Fibroblast of the aortic adventitia (primary cell): ENCODE measurements at regions not wholly inside any gene's neighbourhood (a gene's known extent, or its start where the extent isn't known, plus 50 kb on each side); places are given as distances from the start of the nearest gene placed in this dataset.

ENCODE experiments used
- DNase-seq: peaks from one replicate; pipeline ENCODE4 v3.0.0-alpha.2; 2010; ENCODE audit warnings: low read depth
- H3K4me3 ChIP-seq: 2 replicates; pipeline ENCODE4 v1.5.1; 2011; ENCODE audit warnings: low read depth, mild to moderate bottlenecking, control low read depth, low read length, moderate library complexity
- TF ChIP-seq, protein P1 (sequence below): IDR thresholded peaks from 2 replicates; pipeline ENCODE4 v1.5.1; 2011; ENCODE audit warnings: mild to moderate bottlenecking, low read length, control low read depth, inconsistent platforms; ENCODE audit not compliant: insufficient read depth

DNA sequence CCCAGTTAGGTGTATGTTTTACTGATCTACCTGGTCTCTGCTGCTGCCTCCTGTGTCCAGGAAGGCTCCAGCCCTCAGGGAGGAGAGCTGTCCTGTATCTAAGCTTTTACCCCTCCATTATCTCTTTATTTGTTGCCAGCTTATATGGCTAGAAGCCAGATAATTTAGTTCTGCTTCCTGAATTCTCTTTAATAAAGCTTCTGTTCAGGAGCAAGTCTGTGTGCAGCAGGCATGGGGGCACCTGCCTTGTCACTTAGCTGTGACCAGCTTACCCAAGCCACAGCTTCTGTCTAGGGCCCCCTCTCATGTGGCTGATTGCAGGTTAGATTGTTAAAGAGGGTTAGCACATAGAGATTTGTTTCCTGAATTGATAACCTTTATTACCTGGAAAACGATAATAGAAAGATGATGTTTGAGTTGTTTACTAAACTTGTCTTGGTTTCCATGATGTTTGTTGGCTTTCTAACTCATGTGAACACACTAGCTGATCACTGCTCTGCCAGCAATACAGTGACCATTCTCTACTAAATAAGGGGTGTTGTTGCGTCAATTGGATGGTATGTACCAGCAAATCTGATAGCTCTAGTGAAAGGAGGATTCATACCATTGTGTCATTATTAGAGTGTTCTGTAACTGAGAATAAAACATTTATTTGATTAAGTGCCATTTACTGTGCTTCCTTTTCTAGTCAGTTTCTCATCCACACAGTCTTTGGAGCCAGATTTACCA lies 189.8 kb upstream of the ANK2 start:
- no peak for DNase-seq
- H3K4me3 ChIP-seq, result no peak overlapping the region
- TF ChIP-seq, protein P1, sequence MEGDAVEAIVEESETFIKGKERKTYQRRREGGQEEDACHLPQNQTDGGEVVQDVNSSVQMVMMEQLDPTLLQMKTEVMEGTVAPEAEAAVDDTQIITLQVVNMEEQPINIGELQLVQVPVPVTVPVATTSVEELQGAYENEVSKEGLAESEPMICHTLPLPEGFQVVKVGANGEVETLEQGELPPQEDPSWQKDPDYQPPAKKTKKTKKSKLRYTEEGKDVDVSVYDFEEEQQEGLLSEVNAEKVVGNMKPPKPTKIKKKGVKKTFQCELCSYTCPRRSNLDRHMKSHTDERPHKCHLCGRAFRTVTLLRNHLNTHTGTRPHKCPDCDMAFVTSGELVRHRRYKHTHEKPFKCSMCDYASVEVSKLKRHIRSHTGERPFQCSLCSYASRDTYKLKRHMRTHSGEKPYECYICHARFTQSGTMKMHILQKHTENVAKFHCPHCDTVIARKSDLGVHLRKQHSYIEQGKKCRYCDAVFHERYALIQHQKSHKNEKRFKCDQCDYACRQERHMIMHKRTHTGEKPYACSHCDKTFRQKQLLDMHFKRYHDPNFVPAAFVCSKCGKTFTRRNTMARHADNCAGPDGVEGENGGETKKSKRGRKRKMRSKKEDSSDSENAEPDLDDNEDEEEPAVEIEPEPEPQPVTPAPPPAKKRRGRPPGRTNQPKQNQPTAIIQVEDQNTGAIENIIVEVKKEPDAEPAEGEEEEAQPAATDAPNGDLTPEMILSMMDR, result no peak

DNA sequence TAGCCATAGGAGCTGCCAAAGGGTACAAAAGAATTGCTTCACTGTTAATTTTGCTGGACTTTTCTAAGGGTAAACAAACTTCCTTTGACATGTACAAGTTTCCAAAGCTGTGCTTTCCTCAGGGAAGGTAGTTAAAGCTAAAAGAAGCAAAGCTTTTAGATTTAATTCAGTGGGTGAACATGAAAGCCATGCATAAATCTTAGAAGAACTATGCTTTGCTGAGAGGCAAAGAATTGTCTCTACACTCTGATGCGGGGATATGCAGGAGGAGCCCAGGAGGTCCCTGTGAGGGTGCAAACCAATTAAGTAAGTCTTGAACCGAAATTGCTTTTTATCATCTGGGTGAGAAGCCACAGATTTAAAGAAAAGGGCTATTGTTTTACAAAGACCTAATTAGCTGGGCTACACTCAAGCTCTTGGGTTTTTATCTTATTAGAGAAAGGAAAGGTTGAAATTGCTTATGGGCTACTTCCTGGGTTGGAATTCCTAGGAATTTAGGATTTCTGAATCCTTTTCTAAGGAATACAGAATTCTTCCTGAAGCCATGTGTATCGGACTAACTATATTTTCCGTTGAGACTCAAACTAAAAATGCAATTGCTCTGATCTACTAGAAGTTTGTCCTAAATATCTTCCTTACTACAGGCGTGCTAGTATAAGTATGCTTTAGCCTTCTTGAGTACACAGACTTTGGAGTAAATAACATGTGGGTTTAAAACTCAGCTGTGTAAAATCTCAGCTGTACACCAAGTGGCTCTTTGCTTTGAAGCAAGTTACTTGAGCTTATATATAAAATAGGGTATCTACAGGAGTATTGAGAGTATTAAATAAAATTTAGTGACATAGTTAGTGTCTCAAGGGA lies 188.4 kb upstream of the ANK2 start:
- H3K4me3 ChIP-seq, result no peak overlapping the region
- DNase-seq, result no peak
- TF ChIP-seq, protein P1, result no peak

DNA sequence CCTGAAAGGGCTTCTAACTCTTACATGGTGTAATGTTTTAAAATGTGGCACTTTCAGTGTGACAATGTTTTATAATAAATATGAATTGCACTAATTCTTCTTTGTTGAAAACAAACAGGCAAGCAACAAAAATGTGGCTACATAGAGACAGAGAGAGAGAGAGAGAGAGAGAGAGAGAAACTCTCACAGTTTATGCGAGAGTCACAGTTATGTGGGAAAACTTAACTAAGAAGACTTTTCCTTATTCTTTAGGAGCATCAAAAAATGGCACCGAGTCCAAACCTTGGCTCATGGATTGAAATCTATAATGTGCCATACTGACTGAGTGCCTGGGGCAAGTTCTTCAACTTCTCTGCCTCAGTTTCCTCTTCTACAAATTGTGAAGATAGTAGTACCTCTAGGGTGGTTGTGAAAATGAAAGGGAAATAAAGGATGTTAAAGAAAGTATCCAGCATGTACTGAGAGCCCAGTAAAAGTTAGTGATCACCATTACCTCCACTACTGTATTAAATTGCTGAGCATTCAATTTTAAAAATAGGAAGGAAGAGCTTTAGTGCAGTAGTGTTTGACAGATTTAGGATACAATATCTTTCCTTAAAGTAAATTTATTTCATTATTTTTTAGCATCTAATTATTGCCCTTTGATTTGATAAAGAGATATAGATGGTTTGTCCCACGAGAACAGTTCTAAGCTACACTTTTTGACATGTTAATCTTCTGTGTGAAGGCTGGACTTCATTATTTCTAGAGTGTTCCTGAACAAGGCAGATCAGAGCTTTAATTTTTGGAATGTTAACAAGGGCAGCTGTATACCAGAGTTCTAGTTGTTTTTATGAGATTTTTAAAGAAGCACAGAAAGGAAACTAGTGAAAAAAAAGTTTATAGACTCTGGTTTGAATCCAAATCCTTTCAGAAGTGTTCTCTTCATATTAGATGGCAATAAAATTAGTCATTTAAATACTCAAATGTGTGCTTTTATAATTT lies 187.5 kb upstream of the ANK2 start:
- no peak overlapping the region for H3K4me3 ChIP-seq
- DNase-seq, result no peak
- TF ChIP-seq, protein P1, result no peak

DNA sequence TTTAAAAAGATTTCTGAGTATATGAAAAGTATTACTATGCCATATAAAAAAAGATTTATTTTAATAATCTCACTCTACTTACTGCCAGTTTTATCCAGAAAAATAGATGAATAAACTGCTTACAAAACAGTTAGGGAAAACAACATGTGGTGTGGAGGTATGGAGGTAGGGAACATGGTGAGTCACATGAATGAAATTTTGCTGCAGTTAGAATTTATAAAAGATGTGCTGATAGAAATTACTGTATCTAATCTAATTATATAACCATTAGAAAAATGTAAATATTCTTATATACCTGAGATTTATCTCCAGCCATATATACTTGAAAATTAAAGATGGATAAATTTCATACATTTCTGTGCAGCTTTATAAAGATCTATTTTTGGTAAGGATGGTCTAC lies 184.0 kb upstream of the ANK2 start:
- no peak overlapping the region for H3K4me3 ChIP-seq
- TF ChIP-seq, protein P1, result no peak
- DNase-seq, result no peak

DNA sequence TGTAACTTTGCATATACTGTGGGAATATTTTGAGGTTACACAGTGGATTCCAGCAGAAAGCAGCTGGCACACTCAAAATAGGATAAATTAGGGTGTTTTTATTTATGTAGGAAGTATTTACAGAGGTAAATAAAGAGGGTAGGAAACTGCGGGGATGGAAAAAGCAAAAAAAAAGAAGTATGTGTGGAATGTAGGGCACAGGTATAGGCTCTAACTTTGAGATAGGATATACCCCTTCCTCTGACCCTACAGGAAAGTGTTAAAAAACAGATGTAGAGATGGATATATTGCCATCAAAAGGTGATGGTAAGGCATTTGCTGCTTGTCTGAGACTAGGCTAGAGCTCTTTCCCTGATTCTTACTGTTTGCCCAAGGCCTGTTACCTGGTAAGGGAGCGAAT lies 173.1 kb upstream of the ANK2 start:
- no peak overlapping the region for H3K4me3 ChIP-seq
- DNase-seq, result no peak
- TF ChIP-seq, protein P1, result no peak

DNA sequence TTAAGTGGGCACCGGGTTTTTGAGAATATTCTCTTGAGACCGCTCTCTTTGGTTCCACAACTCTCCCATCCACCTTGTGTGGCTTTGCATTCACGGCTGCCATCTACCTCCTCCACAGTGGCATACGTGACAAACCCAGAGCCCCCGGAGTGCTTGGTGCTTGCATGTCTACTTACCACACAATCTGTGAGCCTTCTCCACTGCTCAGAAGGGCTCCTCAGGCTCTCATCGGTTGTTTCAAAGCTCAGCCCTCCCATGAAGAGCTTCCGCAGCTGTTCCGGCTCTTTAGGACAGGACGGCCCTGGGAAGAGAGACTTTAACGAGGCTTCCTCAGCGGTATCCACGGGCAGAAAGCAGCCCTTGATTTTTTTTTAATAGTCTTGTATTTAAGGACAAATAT lies 167.6 kb upstream of the ANK2 start:
- H3K4me3 ChIP-seq, result no peak overlapping the region
- DNase-seq, result no peak

More for the DNA sequence above, 167.6 kb upstream of the ANK2 start:
- TF ChIP-seq, protein P1, result no peak
